GM21390 (cell line): ENCODE measurements at regions not wholly inside any gene's neighbourhood (a gene's known extent, or its start where the extent isn't known, plus 50 kb on each side); places are given as distances from the start of the nearest gene placed in this dataset.

Source experiments
- ATAC-seq: cut with Tn5 transposase; IDR thresholded peaks from one replicate; pipeline ENCODE4 v1.9.1; 2021; ENCODE audit not compliant: unreplicated experiment

DNA sequence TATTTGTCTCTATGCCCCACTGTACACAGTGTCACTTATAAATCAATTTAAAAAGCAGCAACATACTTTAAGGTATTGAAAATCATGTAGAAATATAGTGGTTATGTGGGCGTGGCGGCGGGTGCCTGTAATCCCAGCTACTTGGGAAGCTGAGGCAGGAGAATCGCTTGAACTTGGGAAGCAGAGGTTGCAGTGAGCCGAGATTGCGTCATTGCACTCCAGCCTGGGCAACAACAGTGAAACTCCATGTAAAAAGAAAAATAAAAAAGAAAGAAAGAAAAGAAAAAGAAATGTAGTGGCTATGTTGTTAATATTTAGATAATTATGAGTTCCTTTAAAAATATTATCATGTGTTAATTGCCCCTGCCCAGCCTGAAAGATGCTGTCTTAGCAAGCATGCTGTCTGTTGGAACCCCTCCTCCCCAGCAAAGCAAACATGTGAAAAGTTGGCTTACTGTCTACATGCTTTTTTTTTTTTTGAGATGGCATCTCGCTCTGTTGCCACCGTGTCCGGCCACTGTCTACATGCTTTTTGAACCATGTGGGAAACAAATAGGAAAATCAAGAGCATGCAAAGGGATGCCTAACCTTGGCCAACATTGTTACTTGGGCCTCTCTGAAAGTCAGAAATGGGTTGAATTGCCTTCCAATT lies 151.4 kb upstream of the TSHZ2 start:
- no peak for ATAC-seq

DNA sequence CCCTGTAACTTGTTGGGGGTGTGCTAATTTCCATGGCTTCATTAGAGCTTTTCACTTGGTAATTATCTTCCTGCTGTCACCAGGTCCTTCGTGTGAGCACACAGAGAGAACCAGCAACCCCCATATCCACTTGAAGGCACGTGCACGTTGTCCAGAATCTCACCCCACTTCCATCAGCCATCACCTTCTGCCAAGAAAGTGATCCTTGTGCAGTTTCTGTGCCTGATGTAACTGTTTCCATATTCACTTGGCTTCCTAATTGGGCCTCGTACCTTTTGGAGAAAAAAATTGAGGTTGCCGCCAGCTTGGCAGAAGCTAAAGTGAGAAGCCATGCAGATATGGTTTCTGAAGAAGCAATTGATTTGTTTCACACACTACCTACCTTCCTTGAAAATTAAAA lies 153.7 kb upstream of the TSHZ2 start:
- no peak for ATAC-seq

DNA sequence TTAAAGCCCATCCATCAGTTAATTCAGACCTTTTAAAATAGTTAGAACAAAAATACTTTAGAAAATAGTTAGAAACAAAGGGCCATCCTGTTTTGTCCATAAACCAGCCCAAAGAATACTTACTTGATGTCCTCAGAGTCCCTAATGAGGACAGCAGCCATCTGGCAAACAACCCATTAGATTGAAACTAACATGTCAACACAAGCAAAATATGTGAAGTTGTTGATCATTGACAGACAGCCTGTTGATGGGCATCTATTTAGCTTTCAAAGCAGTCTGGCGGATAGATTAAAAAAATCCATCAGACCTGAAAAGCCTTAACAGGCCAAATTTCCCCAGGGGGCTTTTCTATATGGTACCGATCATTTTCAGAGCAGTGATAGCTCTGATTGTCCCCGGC lies 154.2 kb upstream of the TSHZ2 start:
- ATAC-seq: no peak

DNA sequence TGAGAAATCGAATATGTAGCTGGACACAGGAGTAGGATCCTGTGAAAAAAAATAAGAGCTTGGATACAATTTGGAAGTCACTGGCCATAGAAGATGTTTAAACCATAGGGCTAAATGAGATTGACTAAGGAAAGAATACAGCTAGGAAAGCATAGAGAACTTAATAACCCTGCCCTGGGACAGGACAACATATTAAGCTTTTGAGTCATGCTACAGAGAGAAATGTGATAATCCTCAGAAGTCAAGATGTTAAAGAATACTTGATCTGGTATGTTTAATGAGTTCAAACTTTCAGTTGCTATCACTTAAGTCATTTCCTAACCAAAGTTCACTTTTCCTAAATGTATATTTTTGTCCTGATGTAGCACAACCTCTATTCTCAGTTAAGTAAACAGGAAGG lies 154.6 kb upstream of the TSHZ2 start:
- no peak for ATAC-seq

DNA sequence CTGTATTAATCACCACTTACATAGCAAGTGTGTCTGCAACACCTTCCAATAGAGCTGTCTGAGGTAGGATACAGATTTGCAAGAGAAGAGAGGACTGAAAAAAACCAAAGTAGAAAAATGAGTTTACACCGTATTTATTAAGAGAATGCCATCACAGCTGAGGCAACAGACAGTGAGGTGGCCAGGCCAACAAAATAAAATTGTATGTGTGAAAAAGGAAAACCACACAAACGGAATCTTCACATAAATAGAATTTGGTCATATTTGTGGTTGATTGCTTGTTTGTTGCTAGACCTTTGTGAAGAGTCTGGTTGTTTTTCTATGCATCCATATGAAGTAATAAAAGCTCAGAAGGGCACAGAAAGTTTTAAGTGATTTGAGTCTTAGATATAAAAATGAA lies 157.8 kb upstream of the TSHZ2 start:
- no peak for ATAC-seq

DNA sequence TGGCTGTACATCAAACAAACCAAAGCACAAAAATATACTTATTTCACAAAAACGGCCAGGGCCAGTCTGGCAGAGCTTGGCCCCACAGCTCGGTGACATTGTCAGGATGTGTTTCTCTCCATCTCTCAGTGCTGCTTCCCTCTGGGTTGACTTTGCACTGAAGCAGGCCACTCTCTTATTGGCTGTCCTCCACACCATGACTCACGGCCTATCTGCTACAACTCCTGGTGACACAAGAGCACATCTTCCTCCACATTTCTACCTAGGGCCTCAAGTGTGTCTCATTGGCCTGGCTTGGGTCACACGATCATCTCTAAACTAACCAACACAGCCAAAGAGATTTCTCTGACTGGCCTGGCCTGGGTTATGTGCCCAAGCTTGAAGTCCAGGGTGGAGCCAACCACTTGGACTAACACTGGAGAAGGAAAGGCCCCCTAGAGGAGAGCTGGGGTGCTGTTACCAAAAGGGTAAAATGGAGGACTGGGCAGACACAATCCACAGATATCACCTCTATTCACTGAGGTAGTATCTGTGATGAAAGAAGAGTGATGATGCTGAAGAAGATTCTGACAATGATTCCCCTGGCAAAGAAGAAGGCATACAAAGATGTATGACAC lies 159.8 kb upstream of the TSHZ2 start:
- ATAC-seq: no peak

DNA sequence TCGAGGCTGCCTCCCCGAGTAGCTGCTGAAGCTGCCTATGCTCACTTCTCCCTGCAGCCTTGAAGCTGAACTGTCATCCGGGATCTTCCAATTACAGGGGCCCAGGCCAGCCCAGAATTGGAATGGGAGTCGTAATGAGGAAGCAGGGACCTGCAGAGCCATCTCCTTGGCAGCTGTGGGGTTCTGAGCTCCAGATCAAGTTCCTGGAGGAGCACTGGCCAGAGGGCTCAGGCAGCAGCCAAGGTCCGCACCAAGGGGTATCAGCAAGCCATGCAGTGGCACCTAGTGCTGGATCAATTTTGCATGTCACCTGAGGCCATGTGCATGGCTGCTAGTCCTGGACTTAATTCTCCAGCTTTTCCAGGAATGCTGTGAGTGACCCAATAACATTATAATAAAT lies 163.2 kb upstream of the TSHZ2 start:
- no peak for ATAC-seq

DNA sequence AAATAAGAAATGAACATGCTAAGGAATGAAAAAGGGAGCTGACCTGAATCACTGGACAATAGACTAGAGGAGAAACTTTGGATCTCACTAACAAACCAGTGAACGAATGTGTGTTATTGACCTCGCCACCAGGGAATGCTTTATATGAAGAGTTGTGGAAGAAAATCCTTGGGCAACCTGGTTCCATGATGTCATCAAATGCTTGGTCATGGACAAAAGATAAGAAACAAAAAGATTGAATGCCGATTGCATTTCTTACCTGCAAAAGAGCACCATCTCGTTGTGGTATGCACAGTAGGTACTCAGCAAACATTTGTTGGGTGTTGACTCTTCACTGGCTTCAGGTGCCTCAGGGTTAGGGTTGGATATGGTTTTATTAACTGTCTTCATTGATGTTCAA lies 165.2 kb upstream of the TSHZ2 start:
- no peak for ATAC-seq

DNA sequence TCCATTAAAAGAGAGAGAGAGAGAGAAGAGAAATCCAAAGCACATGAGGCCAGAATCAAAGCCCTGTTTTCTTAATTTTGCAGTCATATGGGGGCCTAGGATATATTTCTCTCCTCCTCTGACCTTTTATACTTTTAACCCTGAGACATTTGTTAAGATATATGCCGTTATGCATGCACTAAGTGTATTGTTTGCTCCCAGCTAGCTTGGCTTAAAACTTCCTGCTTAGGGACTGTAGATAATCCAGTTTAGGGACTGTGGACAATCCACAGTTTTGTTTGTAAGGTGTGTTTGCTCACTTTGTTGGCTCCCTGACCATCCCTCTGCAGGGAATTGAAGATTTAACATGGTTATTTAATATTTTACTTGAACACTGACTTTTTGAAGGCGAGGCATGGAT lies 166.3 kb upstream of the TSHZ2 start:
- no peak for ATAC-seq

DNA sequence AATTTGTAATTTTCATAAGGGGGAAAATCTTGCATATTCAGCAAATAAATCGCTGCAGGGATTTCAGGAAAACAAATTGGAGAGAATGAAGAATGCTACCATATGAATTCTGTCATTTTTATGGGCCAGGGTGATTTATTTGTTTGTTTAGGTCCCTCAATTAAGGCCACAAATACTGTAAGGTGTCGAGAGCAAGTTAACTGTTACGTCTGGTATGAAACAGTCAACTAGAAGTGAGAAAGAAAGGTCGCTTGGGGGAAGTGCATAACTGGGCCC lies 166.9 kb upstream of the TSHZ2 start:
- no peak for ATAC-seq

DNA sequence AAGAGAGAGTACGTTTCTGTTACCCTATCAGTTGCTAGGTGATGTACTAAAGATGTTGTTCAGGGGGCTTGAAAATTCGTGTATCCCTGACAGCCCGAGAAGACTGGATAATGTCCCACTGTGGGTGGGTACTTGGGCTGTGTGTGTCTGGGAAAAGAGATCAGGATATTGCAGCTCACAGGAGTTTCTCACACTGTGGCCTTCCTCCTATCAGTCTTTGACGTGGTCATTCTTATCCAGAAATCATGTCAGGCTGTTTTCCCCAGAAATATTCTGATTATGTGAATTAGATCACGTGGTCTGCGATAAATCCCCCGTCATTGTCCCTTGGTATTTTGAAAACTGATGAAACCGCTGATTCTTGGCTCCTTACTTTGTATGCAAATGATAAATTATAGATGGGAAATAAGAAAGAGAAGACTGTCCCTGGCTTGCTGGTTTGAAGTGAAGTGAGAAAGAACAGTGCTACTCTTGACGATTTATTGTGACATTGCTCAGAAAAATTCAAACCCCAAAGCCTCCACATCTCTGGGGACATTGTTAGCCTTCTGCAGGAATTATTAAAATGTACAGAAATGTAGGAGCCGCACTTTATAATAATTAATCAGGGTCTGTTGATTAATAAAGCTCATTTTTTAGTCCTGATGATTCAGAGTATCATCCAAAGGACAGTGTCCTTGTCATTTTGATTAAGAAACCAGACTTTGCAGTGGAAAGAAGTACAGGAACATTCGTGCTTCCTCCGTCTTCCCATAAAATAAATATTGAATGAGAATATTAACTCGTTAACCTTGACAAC lies 167.5 kb upstream of the TSHZ2 start:
- ATAC-seq: no peak

DNA sequence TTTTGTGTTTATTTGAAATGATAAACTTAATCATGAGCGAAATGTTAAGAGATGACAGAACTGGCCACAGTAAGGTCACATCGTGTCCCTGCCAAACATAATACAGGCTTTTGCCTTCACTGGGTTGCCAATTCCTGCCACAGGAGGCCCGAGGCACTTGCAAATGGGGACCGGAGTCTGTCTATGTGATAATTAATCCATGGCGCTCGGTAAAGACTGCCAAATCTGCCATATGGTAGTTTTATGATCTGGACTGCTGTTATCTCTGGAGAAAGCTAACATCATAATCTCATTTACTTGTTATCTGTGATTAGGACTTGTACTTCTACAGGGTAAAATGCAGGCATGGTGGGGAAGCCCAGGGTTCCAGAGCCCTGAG lies 170.5 kb upstream of the TSHZ2 start:
- no peak for ATAC-seq

DNA sequence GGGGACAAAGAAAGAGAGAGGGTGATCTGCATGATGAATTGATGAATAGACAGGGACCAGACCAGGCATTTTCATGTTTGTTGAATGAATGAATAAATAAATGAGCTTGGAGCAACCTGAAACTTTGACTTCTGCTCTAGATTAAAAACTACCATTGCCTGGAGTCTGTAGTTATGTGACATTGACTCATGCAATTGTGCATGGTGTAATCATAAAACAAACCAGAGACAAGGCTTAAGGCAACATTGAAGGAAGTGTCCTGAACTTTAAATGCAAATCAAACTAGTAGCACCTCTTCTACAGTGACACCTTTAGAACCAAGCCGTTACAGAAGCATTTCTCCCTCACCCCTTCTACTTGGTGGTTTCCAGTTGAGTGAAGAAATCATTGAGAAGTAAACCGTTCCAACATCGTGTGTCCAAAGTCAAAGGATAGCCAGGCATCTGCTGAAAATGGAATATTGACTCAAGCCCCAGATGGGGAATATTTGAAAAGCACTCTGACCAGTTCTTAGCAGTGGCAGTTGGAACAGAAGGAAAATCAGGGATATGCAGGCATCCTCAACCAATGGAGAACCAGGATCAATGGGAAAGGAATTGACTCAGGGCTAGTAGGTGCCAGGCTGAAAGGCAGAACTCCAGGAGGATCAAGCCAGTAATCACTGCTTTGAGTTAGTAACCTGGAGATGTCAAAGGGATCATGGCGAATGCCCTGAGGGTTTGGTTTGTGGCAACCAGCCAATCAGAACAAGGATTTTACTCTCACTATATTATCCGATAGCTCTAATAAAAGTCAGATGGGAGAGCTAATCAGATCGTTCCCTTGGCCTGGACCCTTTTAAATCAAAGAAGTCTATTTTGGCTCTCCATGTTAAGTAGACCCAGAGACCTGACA lies 171.2 kb upstream of the TSHZ2 start:
- ATAC-seq: no peak

DNA sequence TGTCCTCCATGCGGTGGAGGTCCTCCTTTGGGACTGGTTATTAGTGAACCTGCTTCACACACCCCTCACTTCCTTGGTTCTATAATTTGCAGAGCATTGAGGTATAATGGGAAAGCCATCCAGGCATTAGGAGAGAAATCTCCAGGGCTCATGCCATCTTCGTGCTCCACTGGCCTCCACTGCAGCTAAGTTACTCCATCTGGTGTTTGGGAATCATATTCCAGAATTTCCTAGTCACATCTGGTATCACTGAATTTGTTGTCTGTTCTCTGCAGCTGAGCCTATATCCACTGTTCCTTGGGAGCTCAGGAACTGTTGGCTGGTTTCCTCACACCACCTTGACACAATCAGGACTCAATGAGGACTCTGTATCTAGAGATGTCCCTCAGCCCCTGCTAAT lies 173.0 kb upstream of the TSHZ2 start:
- ATAC-seq: no peak

DNA sequence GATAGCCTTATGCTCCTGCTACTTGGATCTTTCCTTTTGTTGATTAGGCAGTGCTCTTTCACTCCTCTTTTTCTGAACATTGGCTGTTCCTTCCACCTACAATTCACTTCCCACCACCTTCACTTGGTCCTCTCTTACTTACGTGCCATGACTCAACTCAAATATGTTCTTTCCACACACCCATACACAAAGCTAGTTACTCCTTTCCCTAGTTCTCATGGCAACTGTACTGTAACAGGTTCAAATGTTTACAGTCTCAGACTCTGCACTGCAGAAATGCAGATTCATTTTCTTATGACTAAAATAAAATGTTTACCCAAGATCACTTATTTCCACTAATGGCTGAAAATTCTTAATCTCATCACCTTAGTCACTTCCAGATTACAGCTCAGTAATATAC lies 174.0 kb upstream of the TSHZ2 start:
- ATAC-seq: no peak

DNA sequence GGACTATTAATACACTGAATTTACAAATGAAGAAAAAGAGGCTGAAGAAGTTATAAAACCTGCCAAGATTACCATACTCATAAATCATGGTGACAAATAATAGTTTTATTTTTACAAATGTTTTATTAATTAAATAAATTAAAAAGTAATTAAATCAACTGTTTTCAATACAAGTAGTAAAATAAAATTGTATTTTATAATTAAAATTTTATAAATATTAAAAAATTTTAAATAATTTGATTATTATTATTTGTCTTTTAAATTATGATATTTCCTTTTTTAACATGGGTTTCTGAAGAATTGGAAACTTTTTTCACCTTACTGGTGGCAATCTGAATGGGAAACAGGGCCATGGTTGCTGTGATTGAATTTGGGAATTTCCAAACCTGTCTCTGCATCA lies 177.3 kb upstream of the TSHZ2 start:
- no peak for ATAC-seq

DNA sequence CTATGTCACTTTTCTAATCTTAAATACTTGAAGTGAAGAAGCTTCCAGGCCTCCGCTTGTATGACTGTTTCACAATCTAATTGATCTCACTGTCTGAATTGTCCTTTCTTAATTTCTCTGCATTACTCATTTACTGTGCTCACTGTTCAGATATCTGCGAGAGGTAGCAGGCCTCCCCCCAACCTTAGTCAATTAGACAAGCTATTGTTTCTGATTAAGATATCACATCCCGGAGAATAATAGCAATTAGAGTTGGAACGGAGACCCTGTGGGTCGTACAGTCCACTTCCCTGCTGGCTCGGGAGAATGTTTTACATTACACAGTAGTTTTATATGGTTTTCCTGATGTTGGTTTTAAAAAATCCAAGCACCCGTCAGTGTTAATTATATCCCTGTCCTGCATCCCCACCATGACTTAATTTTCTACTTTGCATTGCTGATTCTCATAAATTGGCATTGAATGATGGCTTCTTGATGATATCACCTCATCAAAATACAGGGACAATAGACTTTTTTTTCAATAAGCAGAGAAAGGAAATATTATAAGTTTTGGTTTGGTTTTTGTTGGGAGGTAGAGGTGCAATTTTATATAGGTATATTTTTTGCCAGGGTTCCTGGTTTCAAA lies 178.7 kb upstream of the TSHZ2 start:
- no peak for ATAC-seq

DNA sequence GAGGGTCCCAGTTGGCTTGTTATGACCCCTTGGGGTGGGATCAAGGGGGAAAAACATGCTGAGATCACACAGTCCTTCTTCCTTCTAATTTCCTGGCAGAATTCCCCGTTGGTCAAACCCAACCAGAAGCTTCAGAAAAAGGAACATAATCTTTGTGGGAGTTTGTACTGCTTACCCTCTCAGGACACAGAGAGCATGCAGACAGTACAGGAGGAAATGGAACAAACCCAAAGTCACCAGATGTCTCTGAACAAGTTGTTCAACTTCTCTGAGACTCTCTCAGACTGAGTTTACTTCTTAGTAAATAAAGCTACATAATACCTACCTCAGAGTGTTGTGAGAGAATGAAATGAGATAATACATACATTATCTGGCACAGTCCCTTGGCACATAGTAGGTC lies 181.1 kb upstream of the TSHZ2 start:
- no peak for ATAC-seq

DNA sequence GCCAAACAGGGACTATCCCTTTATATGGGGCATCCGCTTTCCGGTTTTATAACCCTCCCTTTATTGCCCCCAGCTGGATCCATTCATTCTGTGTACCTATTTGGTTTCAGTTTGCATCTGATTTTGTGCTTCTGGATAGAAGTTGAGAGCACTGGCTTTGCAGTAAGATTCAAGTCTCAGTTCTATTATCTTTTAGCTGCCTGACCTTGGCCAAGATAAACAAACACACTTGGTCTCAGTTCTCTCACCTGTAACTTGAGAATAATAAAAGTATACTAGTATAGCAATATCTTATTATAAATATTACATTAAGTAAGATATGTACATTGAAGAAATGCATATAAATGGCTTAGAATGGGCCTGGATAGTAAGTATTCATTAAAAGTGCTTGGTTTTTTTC lies 182.4 kb upstream of the TSHZ2 start:
- ATAC-seq: no peak

DNA sequence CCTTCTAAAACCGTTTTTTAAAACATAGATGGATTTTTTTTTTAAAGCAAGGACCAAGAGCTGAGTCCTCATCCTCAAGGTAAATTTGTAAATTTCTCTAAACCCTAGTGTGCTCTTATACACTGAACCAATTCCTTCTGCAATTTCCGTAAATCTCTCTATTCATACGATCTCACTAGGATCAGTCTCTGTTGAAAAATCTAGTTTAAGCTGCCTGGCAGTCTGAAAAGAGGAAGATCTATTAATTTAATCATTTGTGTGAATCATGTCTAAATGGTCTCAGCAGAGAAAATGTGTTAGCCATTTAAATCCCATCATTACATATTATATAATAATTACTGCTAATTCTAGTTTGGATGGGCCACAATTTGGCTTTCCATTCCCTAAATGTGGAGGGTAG lies 184.2 kb upstream of the TSHZ2 start:
- ATAC-seq: no peak

DNA sequence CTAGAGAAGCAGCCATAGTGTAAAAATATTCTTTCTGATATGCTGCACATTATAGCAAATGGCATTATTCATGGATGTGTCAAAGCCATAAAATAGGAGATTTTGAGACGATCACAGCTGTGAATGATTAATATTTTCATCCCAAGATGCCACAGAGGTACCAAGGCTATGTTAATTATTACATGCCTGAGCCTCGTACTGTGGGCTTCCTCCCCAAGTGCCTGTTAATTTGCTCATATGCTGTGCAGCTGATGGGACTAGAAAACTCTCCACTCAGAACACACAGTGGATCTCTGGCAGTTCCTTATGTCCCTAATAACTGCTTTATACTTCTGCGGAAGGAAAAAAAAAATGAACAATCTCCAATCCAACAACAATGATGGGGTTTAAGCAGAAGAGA lies 184.9 kb upstream of the TSHZ2 start:
- ATAC-seq: no peak
